Stimulated activated effector memory CD8-positive, alpha-beta T cell treated with anti-CD3 and anti-CD28 coated beads, Interleukin-12 subunit alpha, Interleukin-12 subunit beta, amount 100 ng/mL, for 72 hours (primary cell): ENCODE measurements at regions not wholly inside any gene's neighbourhood (a gene's known extent, or its start where the extent isn't known, plus 50 kb on each side); places are given as distances from the start of the nearest gene placed in this dataset.

ENCODE experiments used
- ATAC-seq: fragments of 150-1000 bp; cut with Tn5 transposase; 2 replicates; pipeline ENCODE4 v1.10.0; 2021
- DNase-seq, 2 donors: peaks; one replicate each; pipeline ENCODE4 v3.0.0; 2021 to 2022; ENCODE audit warnings: low spot score in 2 of 2
- H3K27ac Mint-ChIP-seq: one replicate; pipeline ENCODE4 v1.8.0; 2022; ENCODE audit warnings: mild to moderate bottlenecking, mixed read lengths
- H3K36me3 Mint-ChIP-seq: one replicate; pipeline ENCODE4 v1.8.0; 2022; ENCODE audit warnings: mild to moderate bottlenecking, mixed read lengths
- H3K4me1 Mint-ChIP-seq: one replicate; pipeline ENCODE4 v1.8.0; 2022; ENCODE audit warnings: mixed read lengths
- H3K4me3 Mint-ChIP-seq: one replicate; pipeline ENCODE4 v1.8.0; 2022; ENCODE audit warnings: mild to moderate bottlenecking, mixed read lengths
- H3K9me3 Mint-ChIP-seq: one replicate; pipeline ENCODE4 v1.8.0; 2022; ENCODE audit warnings: mixed read lengths

- H3K36me3 Mint-ChIP-seq = no peaks in the 10 kb centered on the region
- no peak overlapping the region for H3K27ac Mint-ChIP-seq
- ATAC-seq = no peak
- DNase-seq = no peak
- no peaks in the 10 kb centered on the region for H3K4me1 Mint-ChIP-seq
- H3K9me3 Mint-ChIP-seq = peaks cover 9% of the 10 kb centered on the region
- H3K4me3 Mint-ChIP-seq = no peak overlapping the region
These were observed 567.4 kb downstream of the COL12A1 start for GRCh38 chr6:74638412-74638811.

GRCh38 chr6:74632196-74632875 is 573.5 kb downstream of the COL12A1 start:
- no peak overlapping the region for H3K4me3 Mint-ChIP-seq
- DNase-seq = no peak
- no peaks in the 10 kb centered on the region for H3K4me1 Mint-ChIP-seq
- no peak overlapping the region for H3K27ac Mint-ChIP-seq
- no peaks in the 10 kb centered on the region for H3K36me3 Mint-ChIP-seq
- peaks cover 21% of the 10 kb centered on the region for H3K9me3 Mint-ChIP-seq
- ATAC-seq = no peak

DNA sequence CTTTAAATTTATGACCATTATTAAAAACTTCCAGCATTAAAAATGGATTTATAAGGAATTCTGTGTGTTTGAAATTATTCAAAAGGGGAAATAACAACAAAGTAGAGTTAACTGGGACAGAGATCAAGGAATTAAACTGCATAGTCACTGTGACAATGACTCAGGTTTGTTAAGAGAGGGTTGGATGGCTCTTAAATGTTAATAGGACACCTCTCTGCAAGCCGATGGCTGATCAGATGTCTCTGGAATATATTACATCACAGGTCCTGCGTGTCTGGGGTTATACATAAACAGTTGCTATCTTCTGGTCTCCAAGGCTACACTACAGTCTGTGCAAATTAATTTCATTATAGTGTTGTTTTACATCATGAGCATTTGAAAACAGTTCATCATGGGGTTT is 574.3 kb downstream of the COL12A1 start:
- H3K4me1 Mint-ChIP-seq = no peaks in the 10 kb centered on the region
- H3K4me3 Mint-ChIP-seq = no peak overlapping the region
- no peak for ATAC-seq
- peaks cover 25% of the 10 kb centered on the region for H3K9me3 Mint-ChIP-seq
- DNase-seq = no peak
- no peaks in the 10 kb centered on the region for H3K36me3 Mint-ChIP-seq
- no peak overlapping the region for H3K27ac Mint-ChIP-seq

DNA sequence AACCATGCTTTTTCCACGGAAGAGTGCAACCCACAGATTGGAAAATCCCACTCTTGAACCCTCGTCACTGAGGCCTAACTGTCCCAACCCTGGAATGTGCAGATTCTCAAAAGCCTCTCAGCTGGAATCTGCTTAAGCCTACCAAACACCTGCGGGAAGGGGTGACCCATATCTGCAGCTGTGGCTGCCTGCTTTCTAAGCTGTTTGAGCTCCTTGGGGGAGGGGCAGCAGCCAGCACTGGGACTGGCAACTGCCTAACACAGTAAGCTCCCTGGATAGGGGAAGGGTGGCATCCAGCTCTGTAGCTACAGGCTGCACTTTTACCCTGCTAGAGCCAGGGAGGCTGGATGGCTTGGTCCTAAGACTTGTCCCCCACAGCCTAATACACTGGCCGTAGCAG is 579.6 kb downstream of the COL12A1 start:
- ATAC-seq (no peak), DNase-seq (no peak)
- Mint-ChIP-seq H3K9me3 (peaks cover 29% of the 10 kb centered on the region), H3K4me1 (no peaks in the 10 kb centered on the region), H3K36me3 (no peaks in the 10 kb centered on the region), H3K4me3 (no peak overlapping the region), H3K27ac (no peak overlapping the region)

- H3K9me3 Mint-ChIP-seq = peaks cover 20% of the 10 kb centered on the region
- no peak overlapping the region for H3K27ac Mint-ChIP-seq
- DNase-seq (no peak), ATAC-seq (no peak)
- no peaks in the 10 kb centered on the region for H3K36me3 Mint-ChIP-seq
- H3K4me1 Mint-ChIP-seq = no peaks in the 10 kb centered on the region
- no peak overlapping the region for H3K4me3 Mint-ChIP-seq
These were observed 582.8 kb downstream of the COL12A1 start for GRCh38 chr6:74623027-74623426.

DNA sequence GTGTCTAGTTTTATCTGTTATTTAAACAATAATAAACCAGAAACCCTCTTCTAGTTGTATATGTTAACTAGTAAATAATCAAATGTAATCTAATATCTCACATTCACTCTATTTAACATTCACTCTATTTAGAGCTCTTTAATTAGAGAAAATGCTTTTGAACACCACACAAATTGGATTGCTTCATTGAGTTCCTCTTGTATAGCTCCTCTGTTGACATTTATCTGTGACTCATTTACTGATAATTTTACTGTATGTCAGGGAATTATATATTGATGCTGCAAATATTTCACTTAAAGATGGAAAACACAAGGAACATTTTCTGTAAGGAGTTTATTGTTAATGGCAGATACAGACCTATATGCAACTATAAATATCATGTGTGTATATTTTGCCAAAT is 594.6 kb downstream of the COL12A1 start:
- ATAC-seq (no peak), DNase-seq (no peak)
- Mint-ChIP-seq H3K9me3 (peaks cover 8% of the 10 kb centered on the region), H3K4me3 (no peak overlapping the region), H3K4me1 (no peaks in the 10 kb centered on the region), H3K36me3 (no peaks in the 10 kb centered on the region), H3K27ac (no peak overlapping the region)

GRCh38 chr6:74610352-74610751 is 595.5 kb downstream of the COL12A1 start:
- no peaks in the 10 kb centered on the region for H3K4me1 Mint-ChIP-seq
- no peaks in the 10 kb centered on the region for H3K36me3 Mint-ChIP-seq
- H3K27ac Mint-ChIP-seq = no peak overlapping the region
- H3K9me3 Mint-ChIP-seq = peaks cover 8% of the 10 kb centered on the region
- DNase-seq (no peak), ATAC-seq (peak; percentile 21)
- H3K4me3 Mint-ChIP-seq = no peak overlapping the region

DNA sequence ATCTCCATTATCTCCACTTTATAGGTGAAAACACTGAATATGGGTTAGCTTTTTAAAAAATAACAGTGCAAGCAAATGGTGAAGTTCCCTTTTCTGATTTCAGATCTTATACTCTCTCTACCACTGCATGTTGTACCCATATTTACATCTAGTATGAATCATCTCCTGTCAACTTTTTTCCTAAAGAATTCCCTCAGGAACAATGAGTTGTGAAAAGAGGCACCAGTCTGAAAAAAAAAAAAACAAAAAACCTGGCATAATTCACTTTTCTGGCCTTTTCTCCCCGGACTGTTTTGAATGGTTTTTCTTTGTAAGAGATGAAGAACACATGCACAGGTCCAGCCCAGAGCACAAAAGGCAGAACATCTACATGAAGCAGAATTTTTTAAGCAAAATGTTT is 596.0 kb downstream of the COL12A1 start:
- no peak overlapping the region for H3K27ac Mint-ChIP-seq
- H3K4me3 Mint-ChIP-seq = no peak overlapping the region
- ATAC-seq (no peak), DNase-seq (no peak)
- peaks cover 4% of the 10 kb centered on the region for H3K9me3 Mint-ChIP-seq
- no peaks in the 10 kb centered on the region for H3K4me1 Mint-ChIP-seq
- no peaks in the 10 kb centered on the region for H3K36me3 Mint-ChIP-seq

DNA sequence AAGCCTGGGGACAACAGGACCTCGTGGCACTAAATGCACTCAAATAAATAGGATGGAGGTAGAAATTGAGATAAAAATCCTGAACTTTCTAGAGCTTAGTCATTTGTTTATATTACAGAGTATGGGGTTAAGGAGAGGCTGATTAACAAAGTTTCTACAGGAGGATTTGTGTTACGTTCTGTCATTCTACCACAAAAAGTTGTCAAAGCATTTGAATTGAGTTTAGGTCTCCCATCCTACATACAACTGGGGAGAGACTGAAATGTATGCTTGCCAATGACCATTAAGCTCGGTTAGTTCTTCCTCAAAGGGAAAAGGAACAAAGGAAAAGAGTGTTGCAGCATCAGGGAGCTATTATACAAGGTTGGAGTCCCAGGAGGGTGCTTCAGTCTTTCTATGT is 597.9 kb downstream of the COL12A1 start:
- DNase-seq = no peak
- Mint-ChIP-seq H3K27ac (no peak overlapping the region), H3K36me3 (no peaks in the 10 kb centered on the region), H3K4me1 (no peaks in the 10 kb centered on the region), H3K9me3 (peaks cover 4% of the 10 kb centered on the region), H3K4me3 (no peak overlapping the region)
- no peak for ATAC-seq

GRCh38 chr6:74607468-74607867 is 598.4 kb downstream of the COL12A1 start:
- Mint-ChIP-seq H3K9me3 (peaks cover 4% of the 10 kb centered on the region), H3K36me3 (no peaks in the 10 kb centered on the region), H3K4me3 (no peak overlapping the region), H3K27ac (no peak overlapping the region), H3K4me1 (no peaks in the 10 kb centered on the region)
- no peak for DNase-seq
- no peak for ATAC-seq

DNA sequence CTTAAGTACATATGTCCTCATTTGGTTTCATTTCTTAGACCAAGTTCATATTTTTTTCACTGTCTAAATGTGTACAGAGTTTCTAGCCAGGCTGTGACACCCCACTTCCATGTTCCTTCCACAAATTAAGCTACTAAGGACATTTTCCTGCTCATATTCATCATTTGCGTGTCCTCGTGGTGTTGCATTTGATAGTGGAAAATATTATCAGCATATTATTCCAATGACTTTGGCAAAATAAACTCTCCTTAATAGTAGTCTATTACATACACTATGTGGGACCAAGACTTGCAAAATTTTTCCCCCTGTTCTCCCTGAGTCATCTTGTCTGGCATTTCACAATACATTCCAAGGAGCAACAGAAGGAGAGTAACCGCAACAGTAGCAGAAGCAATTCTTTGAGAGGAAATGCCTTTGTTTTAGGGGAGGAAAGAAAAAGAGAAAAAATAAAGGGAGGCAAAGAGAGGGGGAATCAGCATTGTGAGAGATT is 599.2 kb downstream of the COL12A1 start:
- Mint-ChIP-seq H3K4me3 (no peak overlapping the region), H3K4me1 (no peaks in the 10 kb centered on the region), H3K9me3 (peaks cover 4% of the 10 kb centered on the region), H3K27ac (no peak overlapping the region), H3K36me3 (no peaks in the 10 kb centered on the region)
- ATAC-seq (no peak), DNase-seq (no peak)

- Mint-ChIP-seq H3K4me3 (no peak overlapping the region), H3K9me3 (peaks cover 4% of the 10 kb centered on the region), H3K4me1 (no peaks in the 10 kb centered on the region), H3K27ac (no peak overlapping the region), H3K36me3 (no peaks in the 10 kb centered on the region)
- DNase-seq (no peak), ATAC-seq (no peak)
These were observed 599.8 kb downstream of the COL12A1 start for GRCh38 chr6:74605922-74606581.

DNA sequence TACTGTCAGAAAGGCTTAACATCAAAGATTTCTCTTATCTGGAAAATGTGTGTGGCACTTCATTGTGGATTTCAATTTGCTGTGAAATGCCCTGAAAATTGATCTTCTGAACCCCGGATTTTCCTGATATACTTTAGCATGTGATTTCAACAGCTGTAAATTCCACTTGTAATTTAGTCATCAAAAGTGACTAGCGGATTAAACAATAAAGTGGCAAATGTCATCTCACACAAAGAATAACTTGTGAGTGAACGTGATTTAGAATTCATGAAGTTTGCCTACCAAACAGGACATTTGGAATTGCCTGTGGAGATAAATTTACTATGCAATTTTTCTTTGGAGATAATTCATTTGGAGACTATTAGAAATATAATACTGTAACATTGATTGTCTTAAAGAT is 601.6 kb downstream of the COL12A1 start:
- Mint-ChIP-seq H3K4me1 (no peaks in the 10 kb centered on the region), H3K9me3 (peaks cover 7% of the 10 kb centered on the region), H3K27ac (no peak overlapping the region), H3K4me3 (no peak overlapping the region), H3K36me3 (no peaks in the 10 kb centered on the region)
- DNase-seq (no peak), ATAC-seq (no peak)

DNA sequence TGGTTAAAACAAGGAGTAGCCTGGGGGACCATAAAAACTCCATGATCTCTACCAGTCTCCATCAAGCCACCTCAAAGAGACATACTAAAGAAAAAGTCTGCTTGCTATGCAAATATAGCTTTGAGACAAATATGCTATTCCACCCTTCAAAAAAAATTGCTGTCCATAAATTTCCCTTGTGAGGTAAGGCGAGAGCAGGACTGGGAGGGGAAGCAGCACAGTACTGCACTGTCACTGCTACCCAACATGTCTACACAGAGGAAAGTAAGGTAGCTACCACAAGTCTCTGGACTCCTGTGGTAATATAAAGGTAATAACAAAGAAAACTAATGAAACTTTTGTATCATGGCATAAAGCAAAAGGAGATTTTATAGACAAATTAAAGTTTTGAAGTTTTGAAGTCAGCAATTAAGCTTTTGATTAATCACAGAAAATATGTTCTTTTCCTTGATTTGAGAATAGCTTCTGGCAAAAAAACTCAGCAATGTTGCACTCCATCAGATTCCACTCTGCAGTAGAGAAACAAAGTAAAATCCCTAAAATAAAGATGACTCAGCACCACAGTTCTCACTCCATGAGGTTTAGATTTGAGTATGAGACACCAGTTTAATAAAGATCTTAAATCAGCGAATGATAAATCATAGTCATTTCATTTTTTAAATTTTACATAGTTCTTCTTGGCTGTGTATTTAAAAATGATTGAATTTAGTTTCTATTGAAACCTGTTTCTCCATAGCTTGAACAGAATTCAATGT is 602.4 kb downstream of the COL12A1 start:
- no peak overlapping the region for H3K27ac Mint-ChIP-seq
- H3K36me3 Mint-ChIP-seq = no peaks in the 10 kb centered on the region
- H3K4me3 Mint-ChIP-seq = no peak overlapping the region
- no peak for DNase-seq
- no peak for ATAC-seq
- peaks cover 7% of the 10 kb centered on the region for H3K9me3 Mint-ChIP-seq
- H3K4me1 Mint-ChIP-seq = no peaks in the 10 kb centered on the region

- DNase-seq (no peak), ATAC-seq (no peak)
- H3K4me3 Mint-ChIP-seq = no peak overlapping the region
- no peak overlapping the region for H3K27ac Mint-ChIP-seq
- no peaks in the 10 kb centered on the region for H3K36me3 Mint-ChIP-seq
- H3K4me1 Mint-ChIP-seq = no peaks in the 10 kb centered on the region
- peaks cover 7% of the 10 kb centered on the region for H3K9me3 Mint-ChIP-seq
These were observed 603.6 kb downstream of the COL12A1 start for GRCh38 chr6:74602206-74602605.
